H1 (cell line): ENCODE measurements at regions not wholly inside any gene's neighbourhood (a gene's known extent, or its start where the extent isn't known, plus 50 kb on each side); places are given as distances from the start of the nearest gene placed in this dataset.

ENCODE experiments used
- CTCF ChIA-PET: fragments of 300-600 bp; sonication (Branson Sonifier 250); formaldehyde crosslinking; loops from one replicate; lab custom pipeline; 2021; ENCODE audit not compliant: partially characterized antibody; lab: Charles Lee
- POLR2A ChIA-PET: fragments of 300-600 bp; sonication (Branson Sonifier 250); formaldehyde crosslinking; loops from one replicate; lab custom pipeline; 2021; ENCODE audit warnings: inconsistent platforms; ENCODE audit not compliant: partially characterized antibody; lab: Charles Lee
- DNase-seq, 2 experiments: peaks; one replicate each; pipeline versions ENCODE4 v3.0.0 to v3.0.0-alpha.2; 2010 to 2022; ENCODE audit warnings: low spot score in 2 of 2, low read depth in 1 of 2, mixed read lengths in 1 of 2
- FAIRE-seq: peaks from 2 replicates; lab custom pipeline; 2011; peaks lifted over from hg19 to GRCh38; lab: Jason Lieb, UNC
- H2AFZ ChIP-seq: 2 replicates; pipeline ENCODE4 v1.8.1; 2012; ENCODE audit warnings: low read length, inconsistent platforms
- H2AK5ac ChIP-seq: 2 replicates; pipeline ENCODE4 v1.6.1; 2013; ENCODE audit warnings: low read depth, low read length
- H2BK120ac ChIP-seq: replicated peaks from 2 replicates; pipeline ENCODE3; 2013; ENCODE audit warnings: low read depth, low read length, inconsistent platforms
- H2BK12ac ChIP-seq: 2 replicates; pipeline ENCODE4 v1.6.1; 2013; ENCODE audit warnings: low read depth, low read length
- H2BK15ac ChIP-seq: 2 replicates; pipeline ENCODE4 v1.6.1; 2013; ENCODE audit warnings: low read length
- H2BK20ac ChIP-seq: 2 replicates; pipeline ENCODE4 v1.6.1; 2013; ENCODE audit warnings: low read length
- H2BK5ac ChIP-seq: 2 replicates; pipeline ENCODE4 v1.6.1; 2013; ENCODE audit warnings: low read depth, low read length
- H3K14ac ChIP-seq: 2 replicates; pipeline ENCODE4 v1.6.1; 2013; ENCODE audit warnings: inconsistent platforms; ENCODE audit not compliant: insufficient read length
- H3K18ac ChIP-seq: 2 replicates; pipeline ENCODE4 v1.6.1; 2013; ENCODE audit warnings: low read length; ENCODE audit errors: extremely low read depth
- H3K23ac ChIP-seq: 2 replicates; pipeline ENCODE4 v1.6.1; 2013; ENCODE audit warnings: inconsistent platforms; ENCODE audit not compliant: insufficient read length
- H3K23me2 ChIP-seq: 2 replicates; pipeline ENCODE4 v1.6.1; 2013; ENCODE audit warnings: low read depth, low read length
- H3K27ac ChIP-seq: 2 replicates; pipeline ENCODE4 v1.6.1; 2011; ENCODE audit warnings: low read depth, low read length, inconsistent platforms
- H3K27me3 ChIP-seq, 4 experiments: replicated peaks in 1 of 4; 1 replicate in 1 of 4; 2 replicates in 3 of 4; pipeline versions ENCODE4 v1.6.1 to v1.8.1; 2011 to 2013; ENCODE audit warnings: low read length in 3 of 4, mild to moderate bottlenecking in 3 of 4, inconsistent platforms in 2 of 4, mixed read lengths in 2 of 4, moderate library complexity in 1 of 4; ENCODE audit not compliant: control insufficient read depth in 3 of 4, insufficient read depth in 3 of 4; ENCODE audit errors: extremely low read depth in 1 of 4
- H3K36me3 ChIP-seq, 4 experiments: 2 replicates each; pipeline versions ENCODE4 v1.6.1 to v1.8.1; 2011 to 2013; ENCODE audit warnings: mild to moderate bottlenecking in 4 of 4, low read length in 3 of 4, moderate library complexity in 2 of 4, control low read depth in 1 of 4, inconsistent platforms in 1 of 4; ENCODE audit not compliant: insufficient read depth in 4 of 4, control insufficient read depth in 2 of 4
- H3K4ac ChIP-seq: replicated peaks from 2 replicates; pipeline ENCODE3; 2013; ENCODE audit warnings: low read length, low read depth, mixed read lengths, inconsistent platforms; ENCODE audit not compliant: insufficient read length
- H3K4me1 ChIP-seq, 4 experiments: replicated peaks in 1 of 4; 1 replicate in 1 of 4; 2 replicates in 3 of 4; pipeline versions ENCODE4 v1.6.1 to v1.8.1; 2011 to 2013; ENCODE audit warnings: low read length in 3 of 4, inconsistent platforms in 2 of 4, mixed read lengths in 1 of 4; ENCODE audit not compliant: insufficient read depth in 4 of 4, control insufficient read depth in 3 of 4
- H3K4me2 ChIP-seq, 2 experiments: 2 replicates each; pipeline versions ENCODE4 v1.6.1 to v1.8.1; 2011 to 2013; ENCODE audit warnings: low read depth in 2 of 2, low read length in 2 of 2, control low read depth in 1 of 2, inconsistent platforms in 1 of 2, mild to moderate bottlenecking in 1 of 2; ENCODE audit not compliant: insufficient read depth in 1 of 2
- H3K4me3 ChIP-seq, 4 experiments: fragments of 200-600, 300-600 bp in 1 of 4; sonication (generic), shearing (Covaris generic), sonication (Bioruptor Twin) in 1 of 4; 2 replicates each; pipeline versions ENCODE4 v1.5.1 to v1.8.1; 2011 to 2016; ENCODE audit warnings: low read length in 4 of 4, low read depth in 3 of 4, control low read depth in 2 of 4, inconsistent platforms in 2 of 4, mild to moderate bottlenecking in 2 of 4, mixed read lengths in 1 of 4, moderate library complexity in 1 of 4; ENCODE audit not compliant: insufficient read depth in 2 of 4; ENCODE audit errors: extremely low read depth in 1 of 4
- H3K56ac ChIP-seq: replicated peaks from 2 replicates; pipeline ENCODE3; 2013; ENCODE audit warnings: low read depth, mild to moderate bottlenecking, mixed read lengths, low read length, inconsistent platforms; ENCODE audit not compliant: insufficient read length
- H3K79me1 ChIP-seq: 2 replicates; pipeline ENCODE4 v1.6.1; 2013; ENCODE audit warnings: low read depth, low read length, control low read depth
- H3K79me2 ChIP-seq, 2 experiments: 2 replicates each; pipeline versions ENCODE4 v1.6.1 to v1.8.1; 2012 to 2013; ENCODE audit warnings: low read length in 2 of 2, mild to moderate bottlenecking in 2 of 2, inconsistent platforms in 1 of 2; ENCODE audit not compliant: insufficient read depth in 2 of 2, control insufficient read depth in 1 of 2
- H3K9ac ChIP-seq, 4 experiments: replicated peaks in 1 of 4; 1 replicate in 1 of 4; 2 replicates in 3 of 4; pipeline versions ENCODE4 v1.6.1 to v1.8.1; 2011 to 2013; ENCODE audit warnings: low read depth in 3 of 4, low read length in 3 of 4, control low read depth in 2 of 4, mild to moderate bottlenecking in 2 of 4, moderate library complexity in 2 of 4, inconsistent platforms in 1 of 4; ENCODE audit errors: extremely low read depth in 1 of 4
- H3K9me3 ChIP-seq, 2 experiments: 2 replicates each; pipeline versions ENCODE4 v1.6.1 to v1.8.1; 2012 to 2013; ENCODE audit warnings: mild to moderate bottlenecking in 2 of 2, moderate library complexity in 2 of 2, control low read depth in 1 of 2, inconsistent platforms in 1 of 2, low read depth in 1 of 2, low read length in 1 of 2, mixed read lengths in 1 of 2; ENCODE audit not compliant: insufficient read depth in 2 of 2
- H4K20me1 ChIP-seq, 2 experiments: replicated peaks in 1 of 2; 2 replicates each; pipeline versions ENCODE3 to v1.8.1; 2011 to 2013; ENCODE audit warnings: inconsistent platforms in 2 of 2, low read length in 2 of 2, mild to moderate bottlenecking in 1 of 2; ENCODE audit not compliant: insufficient read depth in 2 of 2, control insufficient read depth in 1 of 2
- H4K5ac ChIP-seq: 2 replicates; pipeline ENCODE4 v1.6.1; 2013; ENCODE audit warnings: low read length, low read depth, mixed read lengths, inconsistent platforms; ENCODE audit not compliant: insufficient read length
- H4K8ac ChIP-seq: 2 replicates; pipeline ENCODE4 v1.8.0; 2013; ENCODE audit warnings: mild to moderate bottlenecking, moderate library complexity, low read length, inconsistent platforms; ENCODE audit not compliant: insufficient read depth; ENCODE audit errors: extremely low read depth
- H4K91ac ChIP-seq: replicated peaks from 2 replicates; pipeline ENCODE3; 2013; ENCODE audit warnings: low read length, mixed read lengths, inconsistent platforms; ENCODE audit not compliant: insufficient read length
- CREB1 ChIP-seq: IDR thresholded peaks from 2 replicates; pipeline ENCODE4 v1.6.1; 2012; ENCODE audit warnings: inconsistent platforms
- WGBS, 2 experiments: shearing (Covaris generic) in 1 of 2; methylation state at CpG; one replicate each; pipeline versions ENCODE4 v1.1.6 to v1.1.7; 2013 to 2015; ENCODE audit warnings: low lambda C conversion rate in 2 of 2, mixed read lengths in 2 of 2, inconsistent platforms in 1 of 2, low coverage in 1 of 2, missing lambda C conversion rate in 1 of 2; ENCODE audit not compliant: insufficient replicate concordance in 2 of 2, insufficient coverage in 1 of 2, insufficient read length in 1 of 2; ENCODE audit errors: extremely low coverage in 1 of 2, missing lambda C conversion rate in 1 of 2; 5-methylcytosine and 5-hydroxymethylcytosine counted together

GRCh38 chr4:79198951-79199587 lies 126.8 kb downstream of the NAA11 start:
- no peak overlapping the region for H3K14ac ChIP-seq
- H3K56ac ChIP-seq: no peak overlapping the region
- H2BK20ac ChIP-seq: no peak overlapping the region
- POLR2A ChIA-PET: no interaction called here
- H2AK5ac ChIP-seq: no peak overlapping the region
- CTCF ChIA-PET: interaction anchor here (0.5 kb wide), 1 partner anchor 736 kb away, joined by 3 read pairs; no protein-coding TSS in a partner anchor
- H3K4ac ChIP-seq: no peak overlapping the region
- no peaks in the 10 kb centered on the region for H3K9me3 ChIP-seq
- H3K27ac ChIP-seq: no peak overlapping the region
- no peaks in the 10 kb centered on the region for H3K79me1 ChIP-seq
- no peak for TF ChIP-seq CREB1
- 78% methylated on average over 5 of the region's 5 CpGs; no CpG with 5 or more reads in 1 of the 2 experiments for WGBS, 2 experiments
- no peaks in the 10 kb centered on the region for H3K36me3 ChIP-seq
- no peak overlapping the region for H3K9ac ChIP-seq
- H2BK12ac ChIP-seq: no peak overlapping the region
- no peaks in the 10 kb centered on the region for H4K20me1 ChIP-seq
- no peaks in the 10 kb centered on the region for H3K4me1 ChIP-seq
- H2BK5ac ChIP-seq: no peak overlapping the region
- no peak overlapping the region for H2AFZ ChIP-seq
- H3K27me3 ChIP-seq: no peaks in the 10 kb centered on the region
- no peak overlapping the region for H2BK120ac ChIP-seq
- no peak overlapping the region for H3K18ac ChIP-seq
- H3K23ac ChIP-seq: no peak overlapping the region
- no peaks in the 10 kb centered on the region for H3K23me2 ChIP-seq
- FAIRE-seq: no peak
- no peak overlapping the region for H3K4me2 ChIP-seq
- no peak overlapping the region for H2BK15ac ChIP-seq
- H4K91ac ChIP-seq: no peak overlapping the region
- no peak overlapping the region for H4K8ac ChIP-seq
- DNase-seq: no peak
- no peak overlapping the region for H4K5ac ChIP-seq
- H3K4me3 ChIP-seq: no peak overlapping the region
- H3K79me2 ChIP-seq: no peaks in the 10 kb centered on the region
